ENCODE measurements at regions not wholly inside any gene's neighbourhood (a gene's known extent, or its start where the extent isn't known, plus 50 kb on each side); places are given as distances from the start of the nearest gene placed in this dataset.

GRCh38 chr1:184301227-184301626 lies 85.6 kb upstream of the C1orf21 start:
- H3K4me3 ChIP-seq (replicated peaks in 1 of 2; ENCODE audit: low read depth in 2 of 2, low read length in 2 of 2): no peak overlapping the region
- no peak for DNase-seq (ENCODE audit: low read depth in 2 of 2)
- TF ChIP-seq CTCF (IDR thresholded peaks at IDR 0.05; ENCODE audit: low read depth, low read length): no peak

GRCh38 chr1:184302346-184302745 lies 84.5 kb upstream of the C1orf21 start:
- TF ChIP-seq CTCF (IDR thresholded peaks at IDR 0.05; ENCODE audit: low read depth, low read length): no peak
- H3K4me3 ChIP-seq (replicated peaks in 1 of 2; ENCODE audit: low read depth in 2 of 2, low read length in 2 of 2): no peak overlapping the region

GRCh38 chr1:184310157-184310819 lies 76.5 kb upstream of the C1orf21 start:
- no peak overlapping the region for H3K4me3 ChIP-seq (replicated peaks in 1 of 2; ENCODE audit: low read depth in 2 of 2, low read length in 2 of 2)
- DNase-seq (ENCODE audit: low read depth in 2 of 2): no peak
- TF ChIP-seq CTCF (IDR thresholded peaks at IDR 0.05; ENCODE audit: low read depth, low read length): no peak

More at GRCh38 chr1:184302346-184302745, 84.5 kb upstream of the C1orf21 start:
- DNase-seq (ENCODE audit: low read depth in 2 of 2): no peak

- no peak for DNase-seq (ENCODE audit: low read depth in 2 of 2)
- H3K4me3 ChIP-seq (replicated peaks in 1 of 2; ENCODE audit: low read depth in 2 of 2, low read length in 2 of 2): no peak overlapping the region
- TF ChIP-seq CTCF (IDR thresholded peaks at IDR 0.05; ENCODE audit: low read depth, low read length): no peak
Measured at GRCh38 chr1:184311580-184311979, 75.2 kb upstream of the C1orf21 start.

- TF ChIP-seq CTCF (IDR thresholded peaks at IDR 0.05; ENCODE audit: low read depth, low read length): no peak
- H3K4me3 ChIP-seq (replicated peaks in 1 of 2; ENCODE audit: low read depth in 2 of 2, low read length in 2 of 2): no peak overlapping the region
- peak; percentile 7 to 56 for DNase-seq (ENCODE audit: low read depth in 2 of 2)
Measured at GRCh38 chr1:184315254-184315653, 71.6 kb upstream of the C1orf21 start.

- DNase-seq (ENCODE audit: low read depth in 2 of 2): no peak
- H3K4me3 ChIP-seq (replicated peaks in 1 of 2; ENCODE audit: low read depth in 2 of 2, low read length in 2 of 2): no peak overlapping the region
- TF ChIP-seq CTCF (IDR thresholded peaks at IDR 0.05; ENCODE audit: low read depth, low read length): no peak
Measured at GRCh38 chr1:184319879-184320278, 67.0 kb upstream of the C1orf21 start.

- TF ChIP-seq CTCF (IDR thresholded peaks at IDR 0.05; ENCODE audit: low read depth, low read length): no peak
- DNase-seq (ENCODE audit: low read depth in 2 of 2): no peak
- no peak overlapping the region for H3K4me3 ChIP-seq (replicated peaks in 1 of 2; ENCODE audit: low read depth in 2 of 2, low read length in 2 of 2)
Measured at GRCh38 chr1:184322253-184322652, 64.6 kb upstream of the C1orf21 start.
